K562 (cell line): ENCODE measurements at regions not wholly inside any gene's neighbourhood (a gene's known extent, or its start where the extent isn't known, plus 50 kb on each side); places are given as distances from the start of the nearest gene placed in this dataset.

Source experiments
- ATAC-seq: fragments of 200-7000 bp; cut with Tn5 transposase; 3 replicates; pipeline ENCODE4 v1.9.1; 2020; ENCODE audit warnings: moderate library complexity
- BruUV-seq: library from RNA; stranded (reverse); fragments of 400-500 nt; replicated peaks from 2 replicates; lab custom pipeline; 2021; lab: Mats Ljungman, UMichigan
- CTCF ChIA-PET: fragments of 300-600 bp; formaldehyde crosslinking; extraction: SDS; loops from one replicate; lab custom pipeline; 2021; ENCODE audit warnings: low intra/inter-chr PET ratio; lab: Yijun Ruan, JAX
- POLR2A ChIA-PET: fragments of 300-600, 350-650 bp; sonication (Branson Sonifier 250); formaldehyde crosslinking; extraction: SDS; loops from one replicate; lab custom pipeline; 2021; ENCODE audit warnings: antibody characterized with exemption, inconsistent platforms; lab: Yijun Ruan, JAX
- DNase-seq, 4 experiments: peaks; one replicate each; pipeline versions ENCODE4 v3.0.0 to v3.0.0-alpha.2; 2011 to 2018; ENCODE audit warnings: low spot score in 3 of 4, mixed read lengths in 3 of 4; ENCODE audit errors: extremely low read depth in 1 of 4
- FAIRE-seq: peaks from 2 replicates; lab custom pipeline; 2011; peaks lifted over from hg19 to GRCh38; lab: Jason Lieb, UNC
- H2AFZ ChIP-seq: 2 replicates; pipeline ENCODE4 v1.6.0; 2011; ENCODE audit warnings: low read depth, low read length, control low read depth, inconsistent platforms
- H3K27ac ChIP-seq: fragments of 200-600 bp; 3 replicates; pipeline ENCODE4 v1.8.0; 2011; ENCODE audit warnings: low read depth, mild to moderate bottlenecking, control low read depth, inconsistent platforms, low read length, moderate library complexity, mixed read lengths; ENCODE audit errors: extremely low read depth
- H3K27me3 ChIP-seq, 2 experiments: fragments of 300-600 bp in 1 of 2; 2 replicates in 1 of 2; 3 replicates in 1 of 2; pipeline versions ENCODE4 v1.6.0 to v1.8.0; 2011; ENCODE audit warnings: inconsistent platforms in 2 of 2, low read length in 2 of 2, mild to moderate bottlenecking in 1 of 2, mixed read lengths in 1 of 2, moderate library complexity in 1 of 2; ENCODE audit not compliant: control insufficient read depth in 2 of 2, insufficient read depth in 2 of 2
- H3K36me3 ChIP-seq: fragments of 300-600 bp; 3 replicates; pipeline ENCODE4 v1.8.0; 2011; ENCODE audit warnings: mild to moderate bottlenecking, low read length, inconsistent platforms; ENCODE audit not compliant: control insufficient read depth, insufficient read depth
- H3K4me1 ChIP-seq, 2 experiments: fragments of 200-600 bp in 1 of 2; replicated peaks in 1 of 2; 2 replicates in 1 of 2; 3 replicates in 1 of 2; pipeline versions ENCODE4 v1.5.1 to v1.8.0; 2011; ENCODE audit warnings: inconsistent platforms in 2 of 2, low read length in 2 of 2, mild to moderate bottlenecking in 1 of 2, mixed read lengths in 1 of 2, moderate library complexity in 1 of 2; ENCODE audit not compliant: control insufficient read depth in 2 of 2, insufficient read depth in 2 of 2
- H3K4me2 ChIP-seq: 2 replicates; pipeline ENCODE4 v1.6.1; 2011; ENCODE audit warnings: low read length, control low read depth, inconsistent platforms, mixed read lengths; ENCODE audit not compliant: insufficient read depth
- H3K4me3 ChIP-seq: fragments of 200-600 bp; sonication (generic), shearing (Covaris generic); 2 replicates; pipeline ENCODE4 v1.5.1; 2016; ENCODE audit warnings: control low read depth, inconsistent platforms
- H3K79me2 ChIP-seq: fragments of 200-600 bp; 3 replicates; pipeline ENCODE4 v1.8.0; 2011; ENCODE audit warnings: low read length, inconsistent platforms; ENCODE audit not compliant: control insufficient read depth, insufficient read depth
- H3K9ac ChIP-seq, 2 experiments: 2 replicates each; pipeline versions ENCODE4 v1.6.0 to v1.6.1; 2011; ENCODE audit warnings: low read depth in 2 of 2, low read length in 2 of 2, control low read depth in 1 of 2, inconsistent platforms in 1 of 2, mild to moderate bottlenecking in 1 of 2, mixed read lengths in 1 of 2; ENCODE audit not compliant: insufficient read depth in 1 of 2
- H3K9me1 ChIP-seq: one replicate; pipeline ENCODE4 v1.6.0; 2011; ENCODE audit warnings: inconsistent platforms, mild to moderate bottlenecking, low read length, moderate library complexity; ENCODE audit not compliant: control insufficient read depth, insufficient read depth
- H3K9me3 ChIP-seq: replicated peaks from 2 replicates; pipeline ENCODE4 v1.5.1; 2011; ENCODE audit warnings: low read depth, low read length, inconsistent platforms; ENCODE audit not compliant: control insufficient read depth, insufficient read depth
- H4K20me1 ChIP-seq: replicated peaks from 2 replicates; pipeline ENCODE4 v1.6.1; 2011; ENCODE audit warnings: low read length, inconsistent platforms, mixed read lengths; ENCODE audit not compliant: control insufficient read depth, insufficient read depth
- ASH1L ChIP-seq: fragments of 450-650 bp; IDR thresholded peaks from 2 replicates; pipeline ENCODE4 v1.6.1; 2018; ENCODE audit warnings: borderline replicate concordance, mild to moderate bottlenecking, low read depth; ENCODE audit not compliant: partially characterized antibody
- ATF4 ChIP-seq: fragments of 450-650 bp; formaldehyde crosslinking; IDR thresholded peaks from 2 replicates; pipeline ENCODE4 v1.4.0; 2022; ENCODE audit warnings: mild to moderate bottlenecking, moderate library complexity
- ETS2 ChIP-seq: IDR thresholded peaks from 2 replicates; pipeline ENCODE4 v1.6.1; 2016; ENCODE audit warnings: borderline replicate concordance, missing genetic modification characterization, mild to moderate bottlenecking, moderate library complexity, missing compliant biosample characterization; ENCODE audit not compliant: poor library complexity, severe bottlenecking
- ETV6 ChIP-seq, 3 experiments: fragments of 150-350 bp in 1 of 3; sonication (generic) in 1 of 3; formaldehyde crosslinking in 1 of 3; IDR thresholded peaks; 2 replicates each; pipeline versions ENCODE4 v1.6.1 to v1.8.0; 2014 to 2022; ENCODE audit warnings: borderline replicate concordance in 2 of 3, low read depth in 2 of 3, antibody characterized with exemption in 1 of 3, low read length in 1 of 3, mild to moderate bottlenecking in 1 of 3, missing genetic modification reagents in 1 of 3
- HLTF ChIP-seq: fragments of 450-650 bp; IDR thresholded peaks from 2 replicates; pipeline ENCODE4 v1.6.1; 2016
- JUND ChIP-seq, 2 experiments: IDR thresholded peaks; 2 replicates in 1 of 2; 3 replicates in 1 of 2; pipeline ENCODE4 v1.6.1; 2011; ENCODE audit warnings: borderline replicate concordance in 2 of 2, low read depth in 2 of 2, low read length in 2 of 2, improper control_type of control experiment in 1 of 2, missing biosample characterization in 1 of 2, missing genetic modification characterization in 1 of 2, missing genetic modification reagents in 1 of 2
- PCBP1 ChIP-seq: fragments of 200-400 bp; formaldehyde crosslinking; IDR thresholded peaks from 2 replicates; pipeline ENCODE4 v1.6.1; 2018; ENCODE audit warnings: mild to moderate bottlenecking, low read depth, low read length; ENCODE audit not compliant: poor library complexity, severe bottlenecking
- PRDM10 ChIP-seq: fragments of 450-650 bp; IDR thresholded peaks from 2 replicates; pipeline ENCODE4 v1.6.1; 2018; ENCODE audit not compliant: partially characterized antibody
- RBBP5 ChIP-seq: fragments of 200-600 bp; sonication (generic); IDR thresholded peaks from 2 replicates; pipeline ENCODE4 v1.6.1; 2012; ENCODE audit warnings: borderline replicate concordance, mild to moderate bottlenecking, low read length, control low read depth, inconsistent platforms; ENCODE audit not compliant: insufficient read depth, poor library complexity, severe bottlenecking
- STAT6 ChIP-seq: sonication (generic); formaldehyde crosslinking; IDR thresholded peaks from 2 replicates; pipeline ENCODE4 v1.8.1; 2023; ENCODE audit warnings: mild to moderate bottlenecking, missing genetic modification reagents
- XRCC4 ChIP-seq: IDR thresholded peaks from one replicate; pipeline ENCODE4 v1.6.1; 2011; ENCODE audit not compliant: insufficient read depth, insufficient read length; ENCODE audit errors: extremely low read depth
- ZNF217 ChIP-seq: sonication (generic); formaldehyde crosslinking; IDR thresholded peaks from 2 replicates; pipeline ENCODE4 v1.8.0; 2022; ENCODE audit warnings: mild to moderate bottlenecking, missing genetic modification reagents
- ZNF75A ChIP-seq: fragments of 450-650 bp; formaldehyde crosslinking; IDR thresholded peaks from 2 replicates; pipeline ENCODE4 v1.4.0; 2020; ENCODE audit warnings: mild to moderate bottlenecking
- WGBS: fragments of 100-300 bp; shearing (Covaris generic); methylation state at CpG from one replicate; pipeline ENCODE4 v1.1.6; 2016; ENCODE audit warnings: low coverage, mixed read lengths; ENCODE audit not compliant: insufficient coverage; ENCODE audit errors: missing lambda C conversion rate; 5-methylcytosine and 5-hydroxymethylcytosine counted together
- in situ Hi-C: fragments of 300-500 bp; cut with MboI; formaldehyde crosslinking; loops from 4 replicates; pipeline ENCODE4 v1.15.0; 2018; ENCODE audit warnings: inconsistent platforms, mixed read lengths
- intact Hi-C: fragments of 100-400 bp; cut with micrococcal nuclease; formaldehyde crosslinking; loops from 2 replicates; pipeline ENCODE4 v1.14.2; 2022

GRCh38 chr2:150710916-150711315 is 223.4 kb upstream of the RND3 start (continued):
- TF ChIP-seq PRDM10 (no peak), ETV6 (IDR thresholded peaks at IDR 0.05; ENCODE audit: borderline replicate concordance in 1 of 2, low read depth in 2 of 2, low read length in 1 of 2) (no peak), ETV6 (CRISPR knock-in tag; IDR thresholded peaks at IDR 0.05; ENCODE audit: borderline replicate concordance) (no peak), ETS2 (tag) (no peak), ZNF75A (CRISPR knock-in tag) (no peak), ZNF217 (CRISPR knock-in tag) (no peak)

GRCh38 chr2:150710041-150710440 is 222.6 kb upstream of the RND3 start:
- intact Hi-C loops = no loop called here
- DNase-seq (no peak), ATAC-seq (no peak), FAIRE-seq (no peak)
- Histone ChIP-seq H3K36me3 (no peaks in the 10 kb centered on the region), H3K27ac (no peak overlapping the region), H3K4me2 (no peak overlapping the region), H3K79me2 (no peaks in the 10 kb centered on the region), H4K20me1 (no peaks in the 10 kb centered on the region), H3K27me3 (no peaks in the 10 kb centered on the region), H3K9ac (no peak overlapping the region), H3K4me1 (no peaks in the 10 kb centered on the region), H3K9me1 (no peaks in the 10 kb centered on the region), H2AFZ (no peak overlapping the region), H3K9me3 (no peaks in the 10 kb centered on the region), H3K4me3 (no peak overlapping the region)
- 0% methylated on average over 3 of the region's 3 CpGs for WGBS
- in situ Hi-C loops = no loop called here
- BruUV-seq = no TSS peak
- POLR2A ChIA-PET = no interaction called here
- CTCF ChIA-PET = no interaction called here
- no peak for TF ChIP-seq ZNF75A (CRISPR knock-in tag)
- no peak for TF ChIP-seq HLTF
- no peak for TF ChIP-seq RBBP5
- TF ChIP-seq STAT6 = no peak
- no peak for TF ChIP-seq ASH1L
- no peak for TF ChIP-seq PCBP1
- TF ChIP-seq JUND (IDR thresholded peaks at IDR 0.05; ENCODE audit: borderline replicate concordance, low read depth, low read length) = no peak
- TF ChIP-seq JUND (tag; IDR thresholded peaks at IDR 0.05; ENCODE audit: borderline replicate concordance, low read depth, low read length) = no peak
- no peak for TF ChIP-seq XRCC4
- TF ChIP-seq ATF4 (CRISPR knock-in tag) = no peak
